ENCODE measurements at regions not wholly inside any gene's neighbourhood (a gene's known extent, or its start where the extent isn't known, plus 50 kb on each side); places are given as distances from the start of the nearest gene placed in this dataset.

- TF ChIP-seq ESRRG (CRISPR knock-in tag; IDR thresholded peaks at IDR 0.05): no peak
- TF ChIP-seq GLIS3 (CRISPR knock-in tag; IDR thresholded peaks at IDR 0.05): no peak
- TF ChIP-seq TSHZ2 (CRISPR knock-in tag; IDR thresholded peaks at IDR 0.05): no peak
- no peak for TF ChIP-seq TOX (CRISPR knock-in tag; IDR thresholded peaks at IDR 0.05; ENCODE audit: borderline replicate concordance)
Measured at GRCh38 chr16:6545329-6545728, 787.3 kb upstream of the RBFOX1 start.

All from SK-N-SH treated with all-trans-retinoic acid at 6 μM for 48 hours (cell line).